DOHH2 (cell line): ENCODE measurements at regions not wholly inside any gene's neighbourhood (a gene's known extent, or its start where the extent isn't known, plus 50 kb on each side); places are given as distances from the start of the nearest gene placed in this dataset.

ENCODE experiments used
- H3F3A ChIP-seq: fragments of 200-600 bp; sonication (generic), shearing (Covaris generic); 2 replicates; pipeline ENCODE4 v1.6.0; 2016; ENCODE audit warnings: antibody characterized with exemption, mild to moderate bottlenecking; ENCODE audit not compliant: control insufficient read depth, insufficient read depth
- H3K27ac ChIP-seq: fragments of 200-600 bp; sonication (generic); 2 replicates; pipeline ENCODE4 v1.5.1; 2014; ENCODE audit warnings: low read depth, mild to moderate bottlenecking, low read length, moderate library complexity
- H3K27me3 ChIP-seq: fragments of 200-600 bp; sonication (generic); 2 replicates; pipeline ENCODE4 v1.6.1; 2014; ENCODE audit warnings: mild to moderate bottlenecking, low read length, mixed read lengths; ENCODE audit not compliant: control insufficient read depth
- H3K36me3 ChIP-seq: fragments of 200-600 bp; sonication (generic); 2 replicates; pipeline ENCODE4 v1.6.1; 2014; ENCODE audit warnings: mild to moderate bottlenecking, low read length, moderate library complexity, mixed read lengths; ENCODE audit not compliant: control insufficient read depth
- H3K4me1 ChIP-seq: fragments of 200-600 bp; sonication (generic); 2 replicates; pipeline ENCODE4 v1.6.1; 2014; ENCODE audit warnings: mild to moderate bottlenecking, low read length, mixed read lengths; ENCODE audit not compliant: control insufficient read depth
- H3K4me2 ChIP-seq: fragments of 200-600 bp; sonication (generic); 2 replicates; pipeline ENCODE4 v1.6.0; 2014; ENCODE audit warnings: mild to moderate bottlenecking, low read length, moderate library complexity
- H3K4me3 ChIP-seq: fragments of 200-600 bp; sonication (generic); 2 replicates; pipeline ENCODE4 v1.5.1; 2014; ENCODE audit warnings: mild to moderate bottlenecking, low read length, mixed read lengths
- H3K79me2 ChIP-seq: fragments of 200-600 bp; sonication (generic); 2 replicates; pipeline ENCODE4 v1.6.1; 2014; ENCODE audit warnings: mild to moderate bottlenecking, low read length, mixed read lengths; ENCODE audit not compliant: control insufficient read depth
- H3K9me2 ChIP-seq: fragments of 200-600 bp; sonication (generic); replicated peaks from 2 replicates; pipeline ENCODE4 v1.6.1; 2014; ENCODE audit warnings: mild to moderate bottlenecking, low read length, mixed read lengths; ENCODE audit not compliant: control insufficient read depth
- H3K9me3 ChIP-seq: fragments of 200-600 bp; sonication (generic); 2 replicates; pipeline ENCODE4 v1.6.1; 2014; ENCODE audit warnings: antibody characterized with exemption, low read length, mixed read lengths; ENCODE audit not compliant: control insufficient read depth, insufficient read depth
- H4K20me1 ChIP-seq: fragments of 200-600 bp; sonication (generic); 2 replicates; pipeline ENCODE4 v1.6.0; 2014; ENCODE audit warnings: low read depth, mild to moderate bottlenecking, antibody characterized with exemption, low read length, moderate library complexity; ENCODE audit not compliant: control insufficient read depth, insufficient read depth
- EZH2phosphoT487 ChIP-seq: fragments of 200-600 bp; sonication (generic); IDR thresholded peaks from 2 replicates; pipeline ENCODE4 v1.6.1; 2017; ENCODE audit warnings: borderline replicate concordance, mild to moderate bottlenecking, antibody characterized with exemption, low read length, moderate library complexity, mixed read lengths
- TF ChIP-seq, protein P1 (sequence below): fragments of 200-600 bp; sonication (generic); IDR thresholded peaks from one replicate; pipeline ENCODE4 v1.5.1; 2014; ENCODE audit warnings: antibody characterized with exemption, mild to moderate bottlenecking, low read depth, low read length; ENCODE audit not compliant: poor library complexity, severe bottlenecking

DNA sequence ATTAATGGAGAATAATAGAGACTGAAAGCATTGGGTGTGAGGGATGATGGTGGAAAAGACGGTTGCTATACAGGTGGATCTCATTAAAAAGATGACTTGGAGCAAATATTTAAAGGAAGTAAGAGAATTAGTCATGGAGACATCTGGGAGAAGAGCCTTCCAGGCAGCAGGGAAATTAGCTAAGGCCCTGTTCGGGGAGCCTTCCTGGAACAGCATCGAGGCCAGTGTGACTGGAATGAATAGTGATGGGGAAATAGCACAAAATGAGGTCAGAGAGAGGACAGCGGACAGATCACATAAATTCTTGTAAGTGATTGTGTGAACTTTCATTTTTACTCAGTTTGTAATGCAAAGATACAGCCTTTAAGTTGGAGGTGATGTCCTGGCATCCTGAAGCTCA is 842.3 kb downstream of the SLC6A15 start:
- TF ChIP-seq, protein P1, sequence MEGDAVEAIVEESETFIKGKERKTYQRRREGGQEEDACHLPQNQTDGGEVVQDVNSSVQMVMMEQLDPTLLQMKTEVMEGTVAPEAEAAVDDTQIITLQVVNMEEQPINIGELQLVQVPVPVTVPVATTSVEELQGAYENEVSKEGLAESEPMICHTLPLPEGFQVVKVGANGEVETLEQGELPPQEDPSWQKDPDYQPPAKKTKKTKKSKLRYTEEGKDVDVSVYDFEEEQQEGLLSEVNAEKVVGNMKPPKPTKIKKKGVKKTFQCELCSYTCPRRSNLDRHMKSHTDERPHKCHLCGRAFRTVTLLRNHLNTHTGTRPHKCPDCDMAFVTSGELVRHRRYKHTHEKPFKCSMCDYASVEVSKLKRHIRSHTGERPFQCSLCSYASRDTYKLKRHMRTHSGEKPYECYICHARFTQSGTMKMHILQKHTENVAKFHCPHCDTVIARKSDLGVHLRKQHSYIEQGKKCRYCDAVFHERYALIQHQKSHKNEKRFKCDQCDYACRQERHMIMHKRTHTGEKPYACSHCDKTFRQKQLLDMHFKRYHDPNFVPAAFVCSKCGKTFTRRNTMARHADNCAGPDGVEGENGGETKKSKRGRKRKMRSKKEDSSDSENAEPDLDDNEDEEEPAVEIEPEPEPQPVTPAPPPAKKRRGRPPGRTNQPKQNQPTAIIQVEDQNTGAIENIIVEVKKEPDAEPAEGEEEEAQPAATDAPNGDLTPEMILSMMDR: no peak
- TF ChIP-seq EZH2phosphoT487: no peak
- H3K27me3 ChIP-seq: no peaks in the 10 kb centered on the region
- no peak overlapping the region for H3K27ac ChIP-seq
- no peaks in the 10 kb centered on the region for H3K9me2 ChIP-seq
- H3K4me3 ChIP-seq: no peak overlapping the region
- H3K79me2 ChIP-seq: no peaks in the 10 kb centered on the region
- no peak overlapping the region for H3K4me2 ChIP-seq
- no peaks in the 10 kb centered on the region for H3F3A ChIP-seq
- H3K36me3 ChIP-seq: no peaks in the 10 kb centered on the region
- no peaks in the 10 kb centered on the region for H3K9me3 ChIP-seq
- H3K4me1 ChIP-seq: no peaks in the 10 kb centered on the region
- H4K20me1 ChIP-seq: no peaks in the 10 kb centered on the region

- TF ChIP-seq, protein P1: no peak
- TF ChIP-seq EZH2phosphoT487: no peak
- Histone ChIP-seq H3F3A (no peaks in the 10 kb centered on the region), H3K4me1 (no peaks in the 10 kb centered on the region), H3K9me2 (no peaks in the 10 kb centered on the region), H3K36me3 (no peaks in the 10 kb centered on the region), H3K4me2 (no peak overlapping the region), H3K27ac (no peak overlapping the region), H3K9me3 (no peaks in the 10 kb centered on the region), H3K79me2 (no peaks in the 10 kb centered on the region), H3K27me3 (no peaks in the 10 kb centered on the region), H3K4me3 (no peak overlapping the region), H4K20me1 (no peaks in the 10 kb centered on the region)
Measured at GRCh38 chr12:84069699-84070098, 842.9 kb downstream of the SLC6A15 start.

GRCh38 chr12:84069198-84069597 is 843.4 kb downstream of the SLC6A15 start:
- H3K9me2 ChIP-seq: no peaks in the 10 kb centered on the region
- H3K27ac ChIP-seq: no peak overlapping the region
- H3K27me3 ChIP-seq: no peaks in the 10 kb centered on the region
- H3K9me3 ChIP-seq: no peaks in the 10 kb centered on the region
- H3K4me3 ChIP-seq: no peak overlapping the region
- H3K36me3 ChIP-seq: no peaks in the 10 kb centered on the region
- TF ChIP-seq, protein P1: no peak
- TF ChIP-seq EZH2phosphoT487: no peak
- no peaks in the 10 kb centered on the region for H3K4me1 ChIP-seq
- no peaks in the 10 kb centered on the region for H3K79me2 ChIP-seq
- H3K4me2 ChIP-seq: no peak overlapping the region
- H3F3A ChIP-seq: no peaks in the 10 kb centered on the region
- H4K20me1 ChIP-seq: no peaks in the 10 kb centered on the region

DNA sequence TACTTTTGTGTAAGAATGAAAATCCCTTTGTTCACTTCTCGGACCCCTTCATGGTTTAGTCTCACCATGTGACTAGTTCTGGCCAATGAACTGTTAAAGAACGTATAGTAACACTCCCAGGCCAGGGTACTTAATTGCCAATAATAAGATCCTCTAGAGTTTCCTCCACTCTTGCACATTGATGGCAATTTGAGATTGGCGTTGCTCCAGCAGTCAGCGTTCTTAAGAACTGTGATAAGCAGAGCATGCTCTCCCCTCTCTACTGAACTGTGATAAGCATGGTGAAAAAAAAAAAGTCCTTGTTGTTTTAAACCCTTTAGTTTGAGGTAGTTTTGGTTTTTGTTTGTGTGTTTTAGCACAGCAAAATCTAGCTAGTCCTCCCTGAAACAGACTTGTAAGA is 854.5 kb downstream of the SLC6A15 start:
- Histone ChIP-seq H3K9me3 (no peaks in the 10 kb centered on the region), H3K4me3 (no peak overlapping the region), H3K27ac (no peak overlapping the region), H3K4me1 (no peaks in the 10 kb centered on the region), H3K9me2 (no peaks in the 10 kb centered on the region), H3K4me2 (no peak overlapping the region), H3K27me3 (no peaks in the 10 kb centered on the region), H4K20me1 (no peaks in the 10 kb centered on the region), H3F3A (no peaks in the 10 kb centered on the region), H3K36me3 (no peaks in the 10 kb centered on the region), H3K79me2 (no peaks in the 10 kb centered on the region)
- TF ChIP-seq, protein P1: no peak
- TF ChIP-seq EZH2phosphoT487: no peak
